Fibroblast of villous mesenchyme (primary cell): ENCODE measurements at regions not wholly inside any gene's neighbourhood (a gene's known extent, or its start where the extent isn't known, plus 50 kb on each side); places are given as distances from the start of the nearest gene placed in this dataset.
"Not testable (repeated sequence)": the region's sequence is repeated elsewhere in the genome, so short reads cannot be mapped to it uniquely, and the experiment has no call there.

Experiments used
- DNase-seq: peaks from one replicate; pipeline ENCODE4 v3.0.0-alpha.2; 2010; ENCODE audit warnings: low read depth
- H3K4me3 ChIP-seq: 2 replicates; pipeline ENCODE4 v1.5.1; 2011; ENCODE audit warnings: low read depth, mild to moderate bottlenecking, low read length
- CTCF ChIP-seq: IDR thresholded peaks from 2 replicates; pipeline ENCODE4 v1.5.1; 2012; ENCODE audit warnings: low read depth, mild to moderate bottlenecking, low read length; ENCODE audit not compliant: insufficient read depth

- no peak for TF ChIP-seq CTCF
- no peak for DNase-seq
- no peak overlapping the region for H3K4me3 ChIP-seq
These were observed 131.1 kb downstream of the CCDC74A start for GRCh38 chr2:131658769-131659131.

- H3K4me3 ChIP-seq = no peak overlapping the region
- no peak for DNase-seq
- TF ChIP-seq CTCF = no peak
These were observed 131.5 kb downstream of the CCDC74A start for GRCh38 chr2:131659168-131659572.

- not testable (repeated sequence) for DNase-seq, H3K4me3 ChIP-seq
These were observed 133.6 kb downstream of the CCDC74A start for GRCh38 chr2:131661101-131661782.

GRCh38 chr2:131661884-131662535 is 134.3 kb downstream of the CCDC74A start:
- not testable (repeated sequence) for H3K4me3 ChIP-seq, DNase-seq

GRCh38 chr2:131663501-131663900 is 135.8 kb downstream of the CCDC74A start:
- not testable (repeated sequence) for DNase-seq

GRCh38 chr2:131665716-131666115 is 138.0 kb downstream of the CCDC74A start:
- peak; percentile 23 for DNase-seq
- not testable (repeated sequence) for H3K4me3 ChIP-seq

More at GRCh38 chr2:131663501-131663900, 135.8 kb downstream of the CCDC74A start:
- not testable (repeated sequence) for H3K4me3 ChIP-seq

GRCh38 chr2:131668794-131669540 is 141.3 kb downstream of the CCDC74A start:
- DNase-seq = peak; percentile 92
- not testable (repeated sequence) for H3K4me3 ChIP-seq

GRCh38 chr2:131671841-131672470 is 144.3 kb downstream of the CCDC74A start:
- not testable (repeated sequence) for H3K4me3 ChIP-seq, DNase-seq

GRCh38 chr2:131672471-131673399 is 145.0 kb downstream of the CCDC74A start:
- TF ChIP-seq CTCF = peak; percentile 39
- peak; percentile 34 for DNase-seq
- H3K4me3 ChIP-seq = not testable (repeated sequence)
